ENCODE measurements at regions not wholly inside any gene's neighbourhood (a gene's known extent, or its start where the extent isn't known, plus 50 kb on each side); places are given as distances from the start of the nearest gene placed in this dataset.

GRCh38 chr13:74329962-74330361 is 195.8 kb upstream of the KLF12 start:
- TF ChIP-seq CTCF (IDR thresholded peaks at IDR 0.05; ENCODE audit: low read length), result no peak
- TF ChIP-seq EZH2 (IDR thresholded peaks at IDR 0.05; ENCODE audit: borderline replicate concordance, low read length), result no peak

Measured in OCI-LY1 (cell line).